Peyer's patch (tissue), 4 donors: ENCODE measurements at regions not wholly inside any gene's neighbourhood (a gene's known extent, or its start where the extent isn't known, plus 50 kb on each side); places are given as distances from the start of the nearest gene placed in this dataset.

ENCODE experiments used
- CTCF ChIP-seq, 6 experiments: fragments of 450-650 bp in 4 of 6; fragments of 200-600 bp in 2 of 6; sonication (generic) in 1 of 6; IDR thresholded peaks; one replicate each; pipeline ENCODE4 v1.5.1; 2017 to 2019; ENCODE audit warnings: antibody characterized with exemption in 6 of 6, mild to moderate bottlenecking in 3 of 6, moderate library complexity in 1 of 6
- POLR2A ChIP-seq, 2 donors: fragments of 450-650 bp; IDR thresholded peaks; one replicate each; pipeline ENCODE4 v1.5.1; 2017; ENCODE audit warnings: antibody characterized with exemption in 2 of 2, mild to moderate bottlenecking in 2 of 2, moderate library complexity in 2 of 2

DNA sequence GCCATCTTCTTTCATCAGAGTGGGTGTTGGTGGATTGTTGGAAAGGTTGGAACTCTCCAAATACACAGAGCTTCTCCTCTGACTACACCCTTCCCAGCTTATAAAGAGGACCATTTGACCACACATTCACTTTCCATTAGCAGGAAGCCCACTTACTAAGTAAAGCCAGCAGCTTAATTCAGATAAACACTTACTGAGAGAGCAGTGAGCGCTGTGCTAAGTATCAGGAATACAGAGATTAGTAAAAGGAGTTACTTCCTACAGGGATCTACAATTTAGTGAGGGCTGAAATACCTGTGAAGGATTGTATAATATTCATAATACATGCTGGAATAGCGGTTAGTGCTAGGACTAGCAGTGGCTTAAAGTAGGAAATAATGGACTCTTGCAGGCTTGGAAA, 343.0 kb downstream of the NYAP2 start:
- TF ChIP-seq CTCF (IDR thresholded peaks at IDR 0.05) (no peak), POLR2A (IDR thresholded peaks at IDR 0.05) (no peak)
